Ramos (cell line): ENCODE measurements at regions not wholly inside any gene's neighbourhood (a gene's known extent, or its start where the extent isn't known, plus 50 kb on each side); places are given as distances from the start of the nearest gene placed in this dataset.
"Not testable (repeated sequence)": the region's sequence is repeated elsewhere in the genome, so short reads cannot be mapped to it uniquely, and the experiment has no call there.

Source experiments
- in situ Hi-C: fragments of 300-500 bp; cut with MboI; formaldehyde crosslinking; loops from one replicate; pipeline ENCODE4 v1.14.3; 2022; ENCODE audit warnings: low sequenced_read_pairs; ENCODE audit not compliant: unreplicated experiment

DNA sequence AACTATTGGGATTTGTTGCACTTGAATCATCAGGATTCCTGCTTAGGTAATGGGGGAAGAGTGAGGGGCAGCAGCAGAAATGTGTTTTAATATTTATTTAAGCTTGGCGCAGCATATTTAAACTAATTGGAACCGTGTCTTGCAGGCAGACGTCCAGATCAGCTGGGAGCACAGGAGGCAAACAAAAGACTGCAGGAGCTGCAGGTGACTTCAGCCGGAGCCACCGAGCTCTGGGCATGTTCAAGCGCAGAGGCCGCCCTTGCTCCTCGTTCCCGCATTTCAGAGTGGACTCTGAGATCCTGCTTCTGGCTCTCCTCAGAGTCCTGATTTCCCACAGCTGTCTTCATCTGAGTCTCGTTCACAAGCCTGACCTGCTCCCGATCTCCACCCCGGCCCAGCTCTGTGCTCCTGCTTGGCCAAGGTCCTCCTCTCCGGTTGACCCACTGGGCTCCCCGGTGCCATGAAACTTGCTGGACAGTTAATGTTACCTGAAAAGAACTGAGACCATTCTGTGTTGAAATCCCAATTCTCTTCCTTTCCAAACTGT is 475.5 kb downstream of the SOX11 start:
- in situ Hi-C loops, result no loop called here

DNA sequence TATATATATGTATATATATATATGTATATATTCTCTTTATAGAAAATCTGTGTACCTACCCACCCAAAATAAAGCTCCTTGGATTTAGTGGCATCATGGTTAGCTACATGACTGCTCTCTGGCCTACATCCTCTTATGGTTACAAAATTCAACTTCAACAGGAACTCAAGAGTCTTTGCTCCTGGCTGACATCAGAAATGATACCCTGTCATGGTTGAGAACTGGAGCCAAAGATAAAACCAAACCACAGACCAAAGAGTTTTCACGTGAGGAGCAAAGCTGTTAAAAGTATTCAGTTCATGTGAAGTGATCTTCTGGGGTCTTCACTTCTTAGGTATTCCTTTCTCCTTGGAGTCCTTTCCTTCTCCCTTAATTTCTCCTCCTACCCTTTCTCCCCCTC is 476.3 kb downstream of the SOX11 start:
- in situ Hi-C loops, result no loop called here

DNA sequence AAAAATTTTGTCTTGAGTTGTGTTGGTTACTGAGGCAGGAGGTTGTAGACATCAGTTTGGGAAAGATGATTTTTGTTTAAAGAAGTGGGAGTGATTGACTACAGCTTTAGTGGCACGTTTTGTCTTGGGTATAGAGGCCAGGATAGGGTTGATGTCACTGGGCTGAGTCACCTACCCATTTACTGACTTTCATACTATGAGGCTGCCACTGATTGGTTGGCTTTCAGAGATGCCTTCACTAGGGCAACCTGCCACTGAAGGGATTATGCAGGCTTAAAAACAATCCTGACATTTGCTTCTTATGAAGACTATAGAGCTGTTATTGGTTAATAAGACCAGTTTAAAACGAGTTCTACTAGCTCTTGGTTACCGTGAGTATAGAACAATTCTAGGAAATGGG is 479.1 kb downstream of the SOX11 start:
- in situ Hi-C loops, result no loop called here

DNA sequence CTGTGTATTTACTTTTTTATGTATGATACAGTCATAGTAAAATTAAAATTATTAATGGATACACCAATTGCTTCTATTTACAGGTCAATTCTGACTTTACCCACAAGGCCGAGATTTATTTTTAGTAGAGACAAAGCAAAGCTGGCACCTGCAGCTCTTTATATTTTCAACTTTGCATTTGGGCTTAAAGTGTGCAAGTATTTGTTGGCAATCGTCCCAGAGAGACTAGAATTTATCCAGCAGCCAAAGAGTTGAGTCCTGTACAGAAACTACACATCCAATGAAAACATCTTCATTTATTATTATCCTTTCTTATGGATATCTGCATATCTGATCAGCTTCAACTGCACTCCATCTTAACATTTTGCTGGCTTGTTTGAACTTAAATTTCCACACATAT is 485.6 kb downstream of the SOX11 start:
- in situ Hi-C loops, result no loop called here

DNA sequence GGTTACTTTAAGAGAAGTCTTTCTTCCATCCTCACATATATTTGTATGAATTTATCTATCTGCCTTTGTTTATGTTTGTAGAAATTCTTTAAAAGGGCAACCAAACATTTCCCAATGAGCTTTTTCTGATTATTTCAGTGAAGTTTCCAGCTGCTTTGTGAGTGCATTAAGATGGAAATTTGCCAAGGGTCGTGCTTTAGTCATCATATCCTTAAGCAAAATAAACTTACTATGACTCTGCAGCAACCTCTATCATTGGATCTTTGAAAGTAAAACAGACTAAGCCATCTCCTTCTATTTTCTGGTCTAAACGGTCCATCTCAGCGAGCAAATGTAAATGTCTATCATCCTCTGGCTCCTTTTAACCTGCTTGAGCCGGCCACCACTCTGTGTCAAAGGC is 489.3 kb downstream of the SOX11 start:
- in situ Hi-C loops, result no loop called here

DNA sequence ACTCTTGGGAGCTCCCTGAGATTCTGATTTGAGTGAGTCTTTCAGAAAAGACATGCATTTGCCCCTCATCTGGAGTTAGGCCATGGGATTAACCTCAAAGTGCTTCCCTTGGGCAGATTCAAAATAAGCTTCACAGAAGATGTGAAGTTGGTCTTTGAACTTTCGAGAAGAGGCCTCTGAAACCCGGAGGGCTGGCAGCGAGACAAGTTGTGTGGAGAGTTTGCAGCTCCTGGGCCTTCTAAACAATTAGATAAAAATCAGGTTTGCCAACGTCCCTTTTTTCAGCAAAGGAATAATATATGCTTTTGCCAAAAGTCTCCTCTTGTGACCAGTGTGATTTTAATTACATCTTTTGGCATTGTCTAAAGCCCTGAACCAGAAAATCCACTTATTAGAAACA is 489.7 kb downstream of the SOX11 start:
- in situ Hi-C loops, result no loop called here

DNA sequence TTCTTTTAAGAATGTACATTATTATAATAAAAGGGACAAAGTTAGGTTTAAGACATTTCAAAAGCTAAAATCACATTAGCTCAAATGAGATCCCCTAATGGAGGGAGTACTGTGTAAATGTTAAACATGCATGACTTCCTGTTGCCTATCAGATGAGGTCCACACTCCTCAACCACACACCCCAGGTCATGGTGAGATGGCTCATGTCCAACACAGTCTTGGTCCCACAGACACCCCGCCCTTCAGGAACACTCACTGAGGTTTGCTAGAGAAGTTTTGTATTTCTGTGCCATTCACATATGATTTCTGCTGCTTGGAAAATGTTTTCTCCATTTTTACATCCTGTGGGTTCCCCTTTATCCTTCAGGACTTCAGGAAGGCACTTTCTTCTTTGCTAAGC is 491.0 kb downstream of the SOX11 start:
- in situ Hi-C loops, result no loop called here

DNA sequence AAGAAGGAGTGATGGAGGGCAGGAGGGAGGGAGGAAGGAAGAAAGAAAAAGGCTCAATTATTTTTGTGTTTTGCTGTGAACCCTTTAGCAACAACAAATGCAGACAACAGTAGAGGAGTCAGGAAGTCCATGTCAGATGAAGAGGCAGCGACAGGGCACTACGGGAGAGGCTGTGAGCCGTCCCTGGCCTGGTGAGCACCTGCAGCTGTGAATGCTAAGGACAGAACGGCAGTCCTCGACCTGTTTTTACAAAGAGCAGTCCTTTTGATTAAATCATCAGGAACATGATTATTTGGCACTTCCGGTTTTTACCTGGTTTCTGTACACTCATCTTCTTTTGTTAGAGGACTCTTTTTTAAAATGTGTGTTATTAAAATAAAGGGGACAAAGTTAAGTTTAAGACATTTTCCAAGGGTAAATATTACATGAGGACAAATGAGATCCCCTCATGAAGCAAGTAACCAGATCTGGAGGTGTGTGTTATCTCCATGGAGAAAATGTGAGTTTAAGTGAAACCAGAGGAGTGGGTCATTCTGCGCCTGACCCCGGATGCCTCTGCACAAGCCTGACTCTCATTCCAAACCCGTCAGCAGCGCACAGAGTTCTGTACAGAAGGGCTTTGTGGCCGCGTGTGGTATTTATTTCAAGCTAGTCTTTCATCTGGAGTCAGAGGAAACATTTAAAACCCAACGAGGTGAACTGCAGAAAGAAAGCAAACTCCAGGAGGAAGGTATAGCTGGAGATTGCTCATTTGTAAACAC is 492.5 kb downstream of the SOX11 start:
- in situ Hi-C loops, result no loop called here

DNA sequence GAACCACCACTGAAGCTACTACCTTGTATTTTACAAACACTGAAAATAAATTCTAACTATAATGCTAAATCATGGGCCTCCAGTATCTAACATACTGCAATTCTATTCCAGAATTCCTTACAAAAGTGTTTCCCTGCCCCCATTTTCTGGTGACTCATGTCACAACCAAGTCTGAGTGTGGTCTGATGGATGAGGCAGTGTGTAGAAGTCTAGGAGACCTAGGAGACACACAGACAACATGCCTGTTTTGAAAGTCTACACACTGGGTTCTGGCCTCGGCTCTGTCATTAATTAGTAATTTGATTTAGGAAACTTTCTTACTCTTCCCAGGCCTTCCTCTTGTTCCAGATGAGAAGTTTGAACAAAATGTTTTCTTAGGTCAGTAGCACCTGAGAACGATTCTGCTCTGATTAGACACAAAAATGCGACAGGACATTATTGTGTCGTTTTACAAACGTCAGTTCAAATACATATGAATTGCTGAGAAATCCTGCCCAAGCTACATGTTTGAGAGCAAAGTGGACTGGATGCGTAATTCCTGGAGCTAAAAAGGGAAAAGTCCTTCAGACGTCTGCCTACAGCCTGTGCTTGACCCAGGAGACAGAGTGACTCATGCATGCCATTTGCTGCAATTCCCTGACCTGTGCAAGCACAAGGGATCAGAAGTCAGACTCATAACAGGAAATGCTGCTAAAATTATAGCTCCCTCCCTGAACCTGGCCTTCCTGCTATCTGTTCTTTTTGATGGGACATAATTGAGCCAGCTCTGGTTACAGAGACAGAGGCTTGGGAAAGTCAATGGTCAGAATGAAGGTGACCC is 494.4 kb downstream of the SOX11 start:
- in situ Hi-C loops, result no loop called here

DNA sequence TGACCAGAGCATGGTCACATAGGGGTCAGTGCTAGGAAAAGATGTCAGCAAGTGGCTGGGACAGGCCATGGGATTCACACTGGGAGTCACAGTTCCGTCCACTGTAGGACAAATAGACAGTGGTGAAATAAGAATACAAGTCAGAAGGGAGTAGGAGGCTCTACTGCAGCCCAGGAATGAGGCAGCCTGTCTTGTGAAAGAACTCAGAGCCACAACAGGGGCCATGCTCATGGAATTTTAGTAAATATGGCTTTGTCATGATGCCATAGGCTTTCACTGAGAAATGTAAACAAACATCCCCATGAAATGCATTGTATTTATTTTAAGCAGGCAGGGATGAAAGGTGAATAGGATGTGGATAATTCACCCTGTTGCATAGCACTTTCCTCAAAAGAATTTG is 504.3 kb downstream of the SOX11 start:
- in situ Hi-C loops, result no loop called here

DNA sequence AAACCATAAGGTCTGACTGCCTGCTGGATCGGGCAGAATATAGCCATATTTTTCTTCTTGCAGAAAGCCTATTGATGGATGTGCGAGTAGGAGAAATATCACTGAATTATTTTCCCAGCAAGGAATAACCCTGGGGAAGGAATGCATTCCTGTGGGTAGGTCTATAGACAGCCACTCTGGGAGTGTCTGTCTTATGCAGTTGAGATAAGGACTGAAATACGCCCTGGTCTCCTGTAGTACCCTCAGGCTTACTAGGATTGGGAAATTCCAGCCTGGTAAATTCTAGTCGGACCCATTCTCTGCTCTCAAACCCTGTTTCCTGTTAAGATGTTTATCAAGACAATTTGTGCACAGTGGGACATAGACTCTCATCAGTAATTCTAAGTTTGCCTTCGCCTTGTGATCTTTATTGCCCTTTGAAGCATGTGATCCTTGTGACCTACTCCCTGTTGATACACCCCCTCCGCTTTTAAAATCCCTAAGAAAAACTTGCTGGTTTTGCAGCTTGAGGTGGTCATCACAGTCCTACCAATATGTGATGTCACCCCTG is 506.3 kb downstream of the SOX11 start:
- in situ Hi-C loops, result not testable (repeated sequence)

DNA sequence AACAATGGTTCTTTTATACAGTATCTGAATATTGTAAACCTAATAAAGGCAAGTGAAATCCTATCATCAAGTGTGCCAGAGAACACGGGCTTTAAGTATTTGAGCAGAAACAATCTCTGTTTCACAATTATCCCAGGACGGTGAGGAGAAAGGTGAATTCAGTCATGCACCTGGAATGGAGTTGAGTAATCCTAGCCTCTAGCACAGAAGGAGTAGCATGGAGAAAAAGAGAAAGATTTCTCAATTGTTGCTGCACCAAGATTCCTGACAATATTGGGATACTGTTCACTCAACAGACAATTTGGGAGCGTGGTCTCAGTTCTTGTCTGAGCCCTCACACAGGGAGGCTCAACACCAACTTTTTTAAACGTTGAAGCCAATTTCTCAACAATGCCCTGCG is 510.6 kb downstream of the SOX11 start:
- in situ Hi-C loops, result no loop called here

DNA sequence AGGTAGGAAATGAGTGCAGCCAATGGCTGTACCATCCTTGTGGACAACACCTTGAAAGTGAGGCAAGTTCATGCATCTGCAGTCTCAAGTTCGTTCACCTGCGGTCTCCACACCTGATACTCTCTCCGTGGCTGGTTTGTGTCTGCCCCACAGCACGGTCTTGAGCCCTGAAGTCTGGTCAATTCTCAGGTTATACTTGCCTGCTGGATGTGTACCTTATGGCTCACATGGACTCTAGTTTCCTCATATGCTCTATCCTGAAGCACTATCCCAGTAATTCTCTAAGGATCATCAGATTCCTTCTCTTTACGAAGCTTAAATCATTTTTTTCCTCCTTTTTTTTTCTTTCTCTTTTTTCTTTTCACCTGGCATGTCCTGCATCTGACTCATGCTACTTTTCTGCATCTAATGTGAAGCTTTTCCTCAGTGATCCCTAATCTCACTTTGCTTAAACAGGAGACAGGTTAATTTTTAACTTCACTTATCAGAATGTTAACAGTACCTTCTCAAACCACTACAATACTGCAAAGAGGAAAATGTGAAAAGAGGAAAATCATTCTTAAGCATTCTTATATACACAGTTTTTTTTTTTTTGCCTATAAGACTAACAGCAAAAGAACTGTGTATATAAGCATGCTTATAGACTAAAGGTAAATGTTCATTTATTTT is 511.2 kb downstream of the SOX11 start:
- in situ Hi-C loops, result no loop called here

DNA sequence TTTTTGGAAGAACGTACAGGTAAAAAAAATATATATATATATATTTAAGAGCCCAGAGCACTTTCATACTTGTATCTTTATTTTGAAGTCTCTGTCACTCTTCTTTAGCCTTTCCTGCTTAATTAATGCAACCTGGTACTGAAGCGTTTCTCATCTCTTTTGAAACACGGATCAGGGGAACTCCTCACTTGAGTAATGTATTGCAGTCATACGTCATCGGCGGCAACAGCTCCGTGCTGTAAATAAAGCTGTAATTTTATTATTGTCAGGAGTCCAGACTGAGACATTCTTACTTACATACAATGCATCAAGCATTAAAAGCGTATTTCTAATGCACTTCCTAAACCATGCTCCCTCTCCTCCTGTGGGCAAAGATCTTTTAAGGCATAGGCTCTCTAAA is 514.7 kb downstream of the SOX11 start:
- in situ Hi-C loops, result no loop called here

DNA sequence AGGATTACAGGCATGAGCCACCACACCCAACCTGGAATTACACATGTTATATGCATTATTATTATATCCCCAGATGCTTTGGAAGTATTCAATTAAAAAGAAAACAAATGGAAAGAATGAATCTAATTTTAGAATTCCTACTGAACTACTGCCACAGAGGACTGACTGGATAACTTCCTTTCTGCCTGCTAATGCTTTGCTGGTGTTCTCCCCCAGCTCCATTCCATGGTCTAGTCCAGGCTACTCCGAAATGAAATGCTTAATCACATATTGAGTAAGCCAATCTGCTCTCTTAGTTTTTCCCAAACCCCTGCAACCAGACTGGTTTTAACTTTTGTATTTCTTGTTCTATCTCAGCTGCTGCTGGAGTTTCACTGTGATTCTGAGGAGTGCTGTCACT is 519.1 kb downstream of the SOX11 start:
- in situ Hi-C loops, result no loop called here

DNA sequence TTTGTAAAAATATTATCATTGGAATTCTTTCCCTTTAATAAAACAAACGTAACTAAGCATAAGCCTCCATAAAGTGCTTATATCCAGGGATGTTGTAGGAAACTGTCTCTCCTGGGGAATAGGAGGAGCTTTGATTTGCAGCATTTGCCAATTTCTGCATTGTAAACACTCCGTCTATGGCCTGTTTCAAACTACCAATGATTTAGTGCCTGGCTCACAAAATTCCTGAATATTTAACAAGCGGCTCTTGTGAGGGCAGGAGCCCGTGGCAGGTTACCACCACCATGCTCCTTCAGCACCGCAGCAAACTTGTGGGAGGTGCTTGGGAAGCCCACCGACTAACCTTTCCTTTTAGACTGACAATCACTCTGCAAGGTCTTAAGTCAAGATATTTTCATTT is 520.3 kb downstream of the SOX11 start:
- in situ Hi-C loops, result no loop called here

DNA sequence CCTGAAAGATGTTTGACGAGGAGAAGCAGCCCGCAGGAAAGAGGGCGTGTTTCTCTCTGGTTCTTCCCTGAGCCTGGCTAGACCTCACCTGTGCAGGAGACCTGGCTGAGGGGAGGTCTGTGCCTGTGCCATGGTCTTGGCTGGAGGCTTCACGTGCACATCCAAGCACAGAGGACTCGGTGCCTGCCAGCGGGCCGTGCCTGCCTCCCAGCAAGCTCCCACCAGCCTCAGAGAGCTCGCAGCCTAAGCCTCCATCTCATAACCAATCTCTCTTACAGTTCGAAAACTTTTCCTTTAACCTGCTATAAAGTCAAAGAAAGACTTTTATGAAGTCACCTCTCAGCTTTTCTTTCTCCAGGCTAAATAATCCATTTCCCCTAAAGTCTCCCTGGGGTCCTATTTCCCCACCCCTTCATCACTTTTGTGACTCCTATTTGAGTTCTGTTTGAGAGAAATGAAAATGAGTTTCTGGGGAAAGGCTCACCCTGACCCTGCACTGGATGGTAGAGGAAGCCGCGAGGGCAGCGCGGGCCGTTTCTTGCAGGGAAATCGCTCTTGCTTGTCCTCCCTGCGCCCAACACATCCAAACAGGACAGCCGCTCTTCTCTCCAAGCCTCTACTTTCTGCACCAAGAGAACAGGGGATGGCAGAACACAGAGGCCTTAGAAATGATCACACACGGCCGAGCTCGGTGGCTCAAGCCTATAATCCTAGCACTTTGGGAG is 521.0 kb downstream of the SOX11 start:
- in situ Hi-C loops, result no loop called here

DNA sequence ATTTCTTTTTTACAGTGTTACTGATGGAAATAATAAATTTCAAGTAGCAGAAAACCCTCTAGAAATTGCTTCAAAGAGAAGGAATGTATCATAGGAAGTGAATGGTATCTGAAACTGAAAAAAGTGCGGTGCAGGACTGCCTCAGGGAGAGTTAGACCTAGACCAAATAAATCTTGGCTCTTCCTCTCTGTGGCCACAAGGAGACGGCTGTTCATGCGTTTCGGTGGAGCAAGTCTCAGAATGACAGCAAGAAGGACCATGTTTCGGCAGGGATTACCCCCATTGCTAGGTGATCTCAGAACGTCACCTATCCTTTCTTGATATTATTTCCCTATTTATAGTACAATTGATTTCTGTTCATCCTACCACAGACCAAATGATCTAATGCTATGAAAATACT is 522.3 kb downstream of the SOX11 start:
- in situ Hi-C loops, result no loop called here

DNA sequence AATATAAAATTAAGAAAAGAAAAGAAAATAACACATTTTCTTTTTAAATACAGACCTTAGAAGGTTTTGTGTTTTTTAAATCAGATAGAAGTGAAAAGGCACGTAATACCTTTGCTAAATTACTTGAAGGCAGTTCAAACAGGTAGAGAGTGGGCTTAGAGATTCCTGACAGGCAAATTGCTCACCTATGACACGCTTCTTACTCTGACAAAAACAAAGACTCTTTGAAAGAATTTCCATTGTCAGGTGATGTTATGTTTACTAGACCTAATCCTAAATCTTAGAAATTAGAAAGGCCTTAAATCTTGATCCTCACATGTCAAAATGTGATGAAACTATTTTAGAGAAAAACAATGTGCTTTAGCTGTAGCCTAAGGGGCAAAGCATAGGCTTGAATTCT is 522.9 kb downstream of the SOX11 start:
- in situ Hi-C loops, result no loop called here

DNA sequence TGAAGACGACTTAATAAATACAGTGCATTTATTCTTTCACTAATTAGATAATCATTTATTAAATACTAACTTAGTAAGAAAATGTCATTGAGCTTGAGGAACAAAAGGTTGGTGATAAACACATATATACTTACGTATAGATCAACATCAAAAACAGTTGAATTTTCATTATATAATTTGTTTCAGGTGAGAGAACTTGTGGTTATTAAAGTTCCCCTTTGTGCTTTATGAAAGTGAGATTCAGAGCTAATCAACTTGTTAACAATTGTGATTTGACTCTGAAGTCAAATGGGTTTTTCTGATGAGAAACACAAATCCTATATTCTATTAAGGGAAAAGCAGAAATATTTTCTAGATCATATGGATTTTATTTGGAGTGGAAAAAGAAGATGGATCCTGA is 524.0 kb downstream of the SOX11 start:
- in situ Hi-C loops, result no loop called here
